ENCODE measurements at regions not wholly inside any gene's neighbourhood (a gene's known extent, or its start where the extent isn't known, plus 50 kb on each side); places are given as distances from the start of the nearest gene placed in this dataset.

- TF ChIP-seq SMC3 (conservative IDR thresholded peaks at IDR 0.05; ENCODE audit: poor library complexity) (no peak), POLR2AphosphoS5 (IDR thresholded peaks at IDR 0.05) (no peak), EZH2 (IDR thresholded peaks at IDR 0.05; ENCODE audit: borderline replicate concordance, insufficient read depth, low read length, poor library complexity, severe bottlenecking) (no peak), CTCF (IDR thresholded peaks at IDR 0.05; ENCODE audit: poor library complexity, severe bottlenecking) (no peak), MXI1 (conservative IDR thresholded peaks at IDR 0.05; ENCODE audit: poor library complexity, severe bottlenecking) (no peak), REST (IDR thresholded peaks at IDR 0.05; ENCODE audit: borderline replicate concordance) (no peak), TAF1 (IDR thresholded peaks at IDR 0.05; ENCODE audit: low read depth) (no peak), RAD21 (conservative IDR thresholded peaks at IDR 0.05) (no peak)
Measured at GRCh38 chr1:98286656-98287055, 365.8 kb upstream of the DPYD start.
